Body of pancreas (tissue), 4 donors: ENCODE measurements at regions not wholly inside any gene's neighbourhood (a gene's known extent, or its start where the extent isn't known, plus 50 kb on each side); places are given as distances from the start of the nearest gene placed in this dataset.

Source experiments
- CTCF ChIP-seq, 7 experiments: fragments of 450-650 bp in 4 of 7; fragments of 200-600 bp in 3 of 7; sonication (generic) in 3 of 7; IDR thresholded peaks; one replicate each; pipeline ENCODE4 v1.5.1; 2016 to 2019; ENCODE audit warnings: antibody characterized with exemption in 7 of 7
- POLR2A ChIP-seq, 3 donors: fragments of 450-650 bp; IDR thresholded peaks; one replicate each; pipeline ENCODE4 v1.6.1; 2016; ENCODE audit warnings: antibody characterized with exemption in 3 of 3, mild to moderate bottlenecking in 2 of 3

GRCh38 chr3:76436894-76437293 lies 603.0 kb upstream of the ROBO2 start:
- TF ChIP-seq CTCF (IDR thresholded peaks at IDR 0.05): no peak
- TF ChIP-seq POLR2A (IDR thresholded peaks at IDR 0.05): no peak
